ENCODE measurements at regions not wholly inside any gene's neighbourhood (a gene's known extent, or its start where the extent isn't known, plus 50 kb on each side); places are given as distances from the start of the nearest gene placed in this dataset.

GRCh38 chr5:106510321-106510720 is 1160.4 kb downstream of the EFNA5 start:
- Histone ChIP-seq H3K4me3 (no peak overlapping the region), H3K4me1 (no peaks in the 10 kb centered on the region), H3K9me3 (no peaks in the 10 kb centered on the region), H3K27ac (no peak overlapping the region), H3K27me3 (no peaks in the 10 kb centered on the region), H3K36me3 (no peaks in the 10 kb centered on the region)
- ATAC-seq (ENCODE audit: low FRiP score in 2 of 2): no peak
- DNase-seq: no peak
- TF ChIP-seq EP300 (IDR thresholded peaks at IDR 0.05) (no peak), POLR2AphosphoS5 (IDR thresholded peaks at IDR 0.05) (no peak), POLR2A (IDR thresholded peaks at IDR 0.05) (no peak)
- TF ChIP-seq, protein P1, sequence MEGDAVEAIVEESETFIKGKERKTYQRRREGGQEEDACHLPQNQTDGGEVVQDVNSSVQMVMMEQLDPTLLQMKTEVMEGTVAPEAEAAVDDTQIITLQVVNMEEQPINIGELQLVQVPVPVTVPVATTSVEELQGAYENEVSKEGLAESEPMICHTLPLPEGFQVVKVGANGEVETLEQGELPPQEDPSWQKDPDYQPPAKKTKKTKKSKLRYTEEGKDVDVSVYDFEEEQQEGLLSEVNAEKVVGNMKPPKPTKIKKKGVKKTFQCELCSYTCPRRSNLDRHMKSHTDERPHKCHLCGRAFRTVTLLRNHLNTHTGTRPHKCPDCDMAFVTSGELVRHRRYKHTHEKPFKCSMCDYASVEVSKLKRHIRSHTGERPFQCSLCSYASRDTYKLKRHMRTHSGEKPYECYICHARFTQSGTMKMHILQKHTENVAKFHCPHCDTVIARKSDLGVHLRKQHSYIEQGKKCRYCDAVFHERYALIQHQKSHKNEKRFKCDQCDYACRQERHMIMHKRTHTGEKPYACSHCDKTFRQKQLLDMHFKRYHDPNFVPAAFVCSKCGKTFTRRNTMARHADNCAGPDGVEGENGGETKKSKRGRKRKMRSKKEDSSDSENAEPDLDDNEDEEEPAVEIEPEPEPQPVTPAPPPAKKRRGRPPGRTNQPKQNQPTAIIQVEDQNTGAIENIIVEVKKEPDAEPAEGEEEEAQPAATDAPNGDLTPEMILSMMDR (IDR thresholded peaks at IDR 0.05): no peak

GRCh38 chr5:106508894-106509293 is 1161.8 kb downstream of the EFNA5 start:
- ATAC-seq (ENCODE audit: low FRiP score in 2 of 2): no peak
- no peak overlapping the region for H3K27ac ChIP-seq
- no peaks in the 10 kb centered on the region for H3K36me3 ChIP-seq
- no peaks in the 10 kb centered on the region for H3K27me3 ChIP-seq
- WGBS, 2 donors: 86 to 93% methylated on average over 4 of the region's 4 CpGs
- H3K4me3 ChIP-seq: no peak overlapping the region
- no peak for DNase-seq
- no peaks in the 10 kb centered on the region for H3K4me1 ChIP-seq
- no peaks in the 10 kb centered on the region for H3K9me3 ChIP-seq
- TF ChIP-seq POLR2AphosphoS5 (IDR thresholded peaks at IDR 0.05) (no peak), POLR2A (IDR thresholded peaks at IDR 0.05) (no peak), EP300 (IDR thresholded peaks at IDR 0.05) (no peak)
- TF ChIP-seq, protein P1 (IDR thresholded peaks at IDR 0.05): no peak

- WGBS, 2 donors: 98 to 99% methylated on average over 2 of the region's 2 CpGs
- DNase-seq: no peak
- ATAC-seq (ENCODE audit: low FRiP score in 2 of 2): no peak
These were observed 1176.8 kb downstream of the EFNA5 start for GRCh38 chr5:106493910-106494309.

DNA sequence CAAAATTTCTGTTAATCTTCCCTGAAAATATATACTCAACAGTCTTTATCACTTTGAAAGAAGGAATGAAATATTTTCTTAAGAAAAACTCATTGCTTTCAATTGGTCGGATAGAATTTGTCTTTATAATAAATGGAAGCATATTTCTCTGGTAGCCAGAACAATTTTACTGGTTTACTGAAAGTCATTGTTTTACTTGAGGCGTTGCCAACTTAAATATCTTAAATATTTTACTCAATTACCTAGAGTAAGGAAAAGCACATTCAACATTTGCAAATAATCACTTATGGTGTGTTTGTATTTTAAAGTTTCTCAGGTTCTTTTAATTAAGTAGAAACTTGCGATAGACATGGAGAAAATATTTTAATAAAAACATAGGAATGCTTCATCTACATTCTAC is 1181.7 kb downstream of the EFNA5 start:
- Histone ChIP-seq H3K4me1 (no peaks in the 10 kb centered on the region), H3K36me3 (no peaks in the 10 kb centered on the region), H3K27ac (no peak overlapping the region), H3K4me3 (no peak overlapping the region), H3K27me3 (no peaks in the 10 kb centered on the region), H3K9me3 (no peaks in the 10 kb centered on the region)
- 57 to 66% methylated on average over 3 of the region's 3 CpGs for WGBS, 2 donors
- TF ChIP-seq EP300 (IDR thresholded peaks at IDR 0.05): no peak
- TF ChIP-seq, protein P1 (IDR thresholded peaks at IDR 0.05): no peak
- ATAC-seq (ENCODE audit: low FRiP score in 2 of 2) (no peak), DNase-seq (no peak)

More at GRCh38 chr5:106493910-106494309, 1176.8 kb downstream of the EFNA5 start:
- Histone ChIP-seq H3K27me3 (no peaks in the 10 kb centered on the region), H3K9me3 (no peaks in the 10 kb centered on the region), H3K27ac (no peak overlapping the region), H3K36me3 (no peaks in the 10 kb centered on the region), H3K4me3 (no peak overlapping the region), H3K4me1 (no peaks in the 10 kb centered on the region)
- no peak for TF ChIP-seq EP300 (IDR thresholded peaks at IDR 0.05)
- TF ChIP-seq POLR2AphosphoS5 (IDR thresholded peaks at IDR 0.05): no peak
- TF ChIP-seq, protein P1 (IDR thresholded peaks at IDR 0.05): no peak
- TF ChIP-seq POLR2A (IDR thresholded peaks at IDR 0.05): no peak

GRCh38 chr5:106488407-106488806 is 1182.3 kb downstream of the EFNA5 start:
- no peak for DNase-seq
- Histone ChIP-seq H3K9me3 (no peaks in the 10 kb centered on the region), H3K36me3 (no peaks in the 10 kb centered on the region), H3K4me1 (no peaks in the 10 kb centered on the region), H3K27me3 (no peaks in the 10 kb centered on the region), H3K4me3 (no peak overlapping the region), H3K27ac (no peak overlapping the region)
- no peak for ATAC-seq (ENCODE audit: low FRiP score in 2 of 2)
- TF ChIP-seq, protein P1 (IDR thresholded peaks at IDR 0.05): no peak
- TF ChIP-seq POLR2AphosphoS5 (IDR thresholded peaks at IDR 0.05): no peak
- no peak for TF ChIP-seq EP300 (IDR thresholded peaks at IDR 0.05)
- TF ChIP-seq POLR2A (IDR thresholded peaks at IDR 0.05): no peak
